ENCODE measurements at regions not wholly inside any gene's neighbourhood (a gene's known extent, or its start where the extent isn't known, plus 50 kb on each side); places are given as distances from the start of the nearest gene placed in this dataset.

- TF ChIP-seq EP300 (IDR thresholded peaks at IDR 0.05; ENCODE audit: borderline replicate concordance) (no peak), REST (IDR thresholded peaks at IDR 0.05; ENCODE audit: low read depth) (no peak), TAF1 (IDR thresholded peaks at IDR 0.05; ENCODE audit: low read depth) (no peak), FOXM1 (IDR thresholded peaks at IDR 0.05; ENCODE audit: borderline replicate concordance, low read depth) (no peak)
Observed at GRCh38 chr20:55635870-55636269, 369.4 kb downstream of the CBLN4 start.
